Panc1 (cell line): ENCODE measurements at regions not wholly inside any gene's neighbourhood (a gene's known extent, or its start where the extent isn't known, plus 50 kb on each side); places are given as distances from the start of the nearest gene placed in this dataset.

Experiments
- ATAC-seq: fragments of 200-7000 bp; cut with Tn5 transposase; 2 replicates; pipeline ENCODE4 v1.9.1; 2020; ENCODE audit warnings: mild to moderate bottlenecking, moderate library complexity
- BruUV-seq: library from RNA; stranded (reverse); fragments of 400-500 nt; replicated peaks from 2 replicates; lab custom pipeline; 2021; lab: Mats Ljungman, UMichigan
- CTCF ChIA-PET: fragments of 300-600 bp; sonication (Branson Sonifier 250); formaldehyde crosslinking; loops from one replicate; lab custom pipeline; 2022; ENCODE audit warnings: antibody characterized with exemption; lab: Charles Lee
- POLR2A ChIA-PET: fragments of 300-600 bp; sonication (Branson Sonifier 250); formaldehyde crosslinking; loops from one replicate; lab custom pipeline; 2022; ENCODE audit warnings: antibody characterized with exemption; lab: Charles Lee
- DNase-seq: peaks from one replicate; pipeline ENCODE4 v3.0.0-alpha.2; 2010; ENCODE audit warnings: low read depth, low spot score
- H3K27ac ChIP-seq: 2 replicates; pipeline ENCODE4 v1.5.1; 2011; ENCODE audit warnings: mild to moderate bottlenecking, low read length, inconsistent platforms
- H3K27me3 ChIP-seq: fragments of 200-500 bp; sonication (Bioruptor generic); 2 replicates; pipeline ENCODE4 v1.6.0; 2014; ENCODE audit warnings: low read length, inconsistent platforms; ENCODE audit not compliant: control insufficient read depth, insufficient read depth
- H3K36me3 ChIP-seq: fragments of 200-500 bp; sonication (Bioruptor generic); 2 replicates; pipeline ENCODE4 v1.5.1; 2014; ENCODE audit warnings: inconsistent platforms, mild to moderate bottlenecking, low read length, moderate library complexity; ENCODE audit not compliant: control insufficient read depth, insufficient read depth
- H3K4me1 ChIP-seq: 2 replicates; pipeline ENCODE4 v1.5.1; 2011; ENCODE audit warnings: inconsistent platforms, mild to moderate bottlenecking, low read length, moderate library complexity; ENCODE audit not compliant: control insufficient read depth, insufficient read depth
- H3K4me3 ChIP-seq, 2 experiments: 2 replicates each; pipeline ENCODE4 v1.5.1; 2011 to 2012; ENCODE audit warnings: low read depth in 2 of 2, low read length in 2 of 2, mild to moderate bottlenecking in 2 of 2, inconsistent platforms in 1 of 2, moderate library complexity in 1 of 2
- H3K9me3 ChIP-seq: fragments of 200-500 bp; sonication (Bioruptor generic); 2 replicates; pipeline ENCODE4 v1.5.1; 2014; ENCODE audit warnings: low read depth, mild to moderate bottlenecking, inconsistent platforms, low read length, moderate library complexity; ENCODE audit not compliant: control insufficient read depth, insufficient read depth
- CTCF ChIP-seq: fragments of 450-650 bp; IDR thresholded peaks from 2 replicates; pipeline ENCODE4 v1.5.1; 2017; ENCODE audit warnings: mild to moderate bottlenecking
- POLR2AphosphoS5 ChIP-seq: IDR thresholded peaks from 2 replicates; pipeline ENCODE4 v1.6.1; 2012; ENCODE audit warnings: mild to moderate bottlenecking, low read depth, low read length, moderate library complexity
- REST ChIP-seq, 2 experiments: IDR thresholded peaks; 2 replicates each; pipeline ENCODE4 v1.6.1; 2011 to 2012; ENCODE audit warnings: low read depth in 2 of 2, control low read depth in 1 of 2, low read length in 1 of 2, mild to moderate bottlenecking in 1 of 2, moderate library complexity in 1 of 2; ENCODE audit not compliant: insufficient read depth in 1 of 2
- SIN3A ChIP-seq: IDR thresholded peaks from 2 replicates; pipeline ENCODE4 v1.6.1; 2012; ENCODE audit warnings: low read depth, mild to moderate bottlenecking, low read length, moderate library complexity, borderline replicate concordance; ENCODE audit not compliant: insufficient read depth
- TCF7L2 ChIP-seq: IDR thresholded peaks from 2 replicates; pipeline ENCODE4 v1.6.1; 2011; ENCODE audit warnings: mild to moderate bottlenecking, low read depth, low read length, inconsistent platforms
- in situ Hi-C: cut with HindIII; loops from 2 replicates; pipeline ENCODE4 v1.10.0; 2016; ENCODE audit warnings: low sequenced_read_pairs, low pct_unique_long_range_greater_than_20kb
- intact Hi-C: fragments of 100-400 bp; cut with micrococcal nuclease; formaldehyde crosslinking; loops from one replicate; pipeline ENCODE4 v1.10.0; 2022; ENCODE audit not compliant: unreplicated experiment

GRCh38 chr1:239276051-239276450 lies 110.3 kb upstream of the CHRM3 start:
- Histone ChIP-seq H3K9me3 (no peaks in the 10 kb centered on the region), H3K36me3 (no peaks in the 10 kb centered on the region), H3K4me3 (no peak overlapping the region), H3K27ac (no peak overlapping the region), H3K27me3 (no peaks in the 10 kb centered on the region), H3K4me1 (no peaks in the 10 kb centered on the region)
- DNase-seq, result no peak
- in situ Hi-C loops (no loop called here), intact Hi-C loops (no loop called here)
- POLR2A ChIA-PET, result no interaction called here
- no TSS peak for BruUV-seq
- CTCF ChIA-PET, result no interaction called here
- TF ChIP-seq CTCF, result no peak
- no peak for TF ChIP-seq SIN3A
- no peak for TF ChIP-seq REST (IDR thresholded peaks at IDR 0.05; ENCODE audit: insufficient read depth in 1 of 2, low read depth in 2 of 2, low read length in 1 of 2)
- no peak for TF ChIP-seq POLR2AphosphoS5
- no peak for TF ChIP-seq TCF7L2
- no peak for ATAC-seq

GRCh38 chr1:239274242-239274830 lies 112.0 kb upstream of the CHRM3 start:
- H3K27ac ChIP-seq, result no peak overlapping the region
- ChIA-PET CTCF (no interaction called here), POLR2A (no interaction called here)
- TF ChIP-seq POLR2AphosphoS5 (no peak), REST (IDR thresholded peaks at IDR 0.05; ENCODE audit: insufficient read depth in 1 of 2, low read depth in 2 of 2, low read length in 1 of 2) (no peak), SIN3A (no peak), TCF7L2 (no peak), CTCF (no peak)
- intact Hi-C loops, result no loop called here
- in situ Hi-C loops, result no loop called here
- BruUV-seq, result no TSS peak
- no peaks in the 10 kb centered on the region for H3K36me3 ChIP-seq
- H3K4me3 ChIP-seq, result no peak overlapping the region
- no peak for ATAC-seq
- H3K9me3 ChIP-seq, result no peaks in the 10 kb centered on the region
- H3K27me3 ChIP-seq, result no peaks in the 10 kb centered on the region
- no peaks in the 10 kb centered on the region for H3K4me1 ChIP-seq
- no peak for DNase-seq
